ENCODE measurements at regions not wholly inside any gene's neighbourhood (a gene's known extent, or its start where the extent isn't known, plus 50 kb on each side); places are given as distances from the start of the nearest gene placed in this dataset.
"Not testable (repeated sequence)": the region's sequence is repeated elsewhere in the genome, so short reads cannot be mapped to it uniquely, and the experiment has no call there.

DNA sequence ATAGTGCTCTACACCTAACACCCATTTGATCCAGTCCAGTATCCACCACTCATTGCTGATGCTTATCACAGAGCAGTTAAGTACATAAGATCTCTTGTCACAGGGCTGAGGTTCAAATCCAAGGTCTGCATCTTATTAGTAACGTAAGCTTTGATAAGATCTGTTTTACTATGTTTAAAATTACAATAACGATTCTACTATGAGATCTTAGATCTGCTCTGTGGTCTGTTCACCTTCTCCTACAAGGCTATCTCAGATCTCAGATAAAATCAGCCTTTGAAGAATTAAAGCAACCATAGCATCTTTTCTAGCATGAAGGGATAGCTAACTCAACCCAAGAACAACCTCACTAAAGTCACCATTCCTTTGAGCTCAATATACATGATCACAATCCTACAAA is 431.0 kb upstream of the RORB start:
- in situ Hi-C loops (cut with MboI; ENCODE audit: low pct_unique_long_range_greater_than_20kb, low sequenced_read_pairs, unreplicated experiment), result no loop called here
- no peak for TF ChIP-seq CTCF (IDR thresholded peaks at IDR 0.05; ENCODE audit: extremely low read depth, insufficient read depth, missing control alignments)
- no peak for DNase-seq (ENCODE audit: low spot score)

DNA sequence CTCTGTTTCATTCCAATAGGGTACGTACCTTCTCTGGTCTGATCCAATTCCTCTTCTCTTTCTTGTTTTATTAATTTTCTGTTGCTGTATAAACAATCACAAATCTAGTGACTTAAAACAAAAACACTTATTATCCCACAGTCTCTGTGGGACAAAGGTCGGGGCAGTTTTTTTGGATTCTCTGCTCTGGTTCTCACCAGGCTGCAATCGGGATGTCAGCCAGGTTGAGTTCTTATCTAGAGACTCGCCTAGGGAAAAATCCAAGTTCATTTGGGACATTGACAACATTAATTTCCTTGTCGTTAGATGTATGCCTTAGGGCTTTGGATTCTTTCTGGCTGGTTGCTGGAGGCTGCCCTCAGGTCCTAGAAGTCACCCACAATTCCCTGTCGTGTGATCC is 430.5 kb upstream of the RORB start:
- TF ChIP-seq CTCF (IDR thresholded peaks at IDR 0.05; ENCODE audit: extremely low read depth, insufficient read depth, missing control alignments), result no peak
- in situ Hi-C loops (cut with MboI; ENCODE audit: low pct_unique_long_range_greater_than_20kb, low sequenced_read_pairs, unreplicated experiment), result no loop called here
- DNase-seq (ENCODE audit: low spot score), result no peak

DNA sequence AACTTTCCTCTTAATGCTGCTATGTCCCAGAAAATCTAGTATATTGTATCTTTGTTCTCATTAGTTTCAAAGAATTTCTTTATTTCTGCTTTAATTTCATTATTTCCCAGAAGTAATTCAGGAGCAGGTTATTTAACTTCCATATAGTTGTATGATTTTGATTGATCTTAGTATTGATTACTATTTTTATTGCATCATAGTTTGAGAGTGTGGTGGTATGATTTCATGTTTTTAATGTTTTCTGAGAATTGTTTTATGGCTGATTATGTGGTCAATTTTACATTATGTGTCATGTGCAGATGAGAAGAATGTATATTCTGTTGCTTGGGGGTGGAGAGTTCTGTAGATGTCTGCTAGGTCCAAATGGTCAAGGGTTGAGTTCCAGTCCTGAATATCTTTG is 425.6 kb upstream of the RORB start:
- no peak for DNase-seq (ENCODE audit: low spot score)

GRCh38 chr9:74073897-74074296 is 423.2 kb upstream of the RORB start:
- TF ChIP-seq CTCF (IDR thresholded peaks at IDR 0.05; ENCODE audit: extremely low read depth, insufficient read depth, missing control alignments), result no peak
- in situ Hi-C loops (cut with MboI; ENCODE audit: low pct_unique_long_range_greater_than_20kb, low sequenced_read_pairs, unreplicated experiment), result no loop called here

More for the DNA sequence above, 425.6 kb upstream of the RORB start:
- TF ChIP-seq CTCF (IDR thresholded peaks at IDR 0.05; ENCODE audit: extremely low read depth, insufficient read depth, missing control alignments), result no peak
- in situ Hi-C loops (cut with MboI; ENCODE audit: low pct_unique_long_range_greater_than_20kb, low sequenced_read_pairs, unreplicated experiment), result no loop called here

DNA sequence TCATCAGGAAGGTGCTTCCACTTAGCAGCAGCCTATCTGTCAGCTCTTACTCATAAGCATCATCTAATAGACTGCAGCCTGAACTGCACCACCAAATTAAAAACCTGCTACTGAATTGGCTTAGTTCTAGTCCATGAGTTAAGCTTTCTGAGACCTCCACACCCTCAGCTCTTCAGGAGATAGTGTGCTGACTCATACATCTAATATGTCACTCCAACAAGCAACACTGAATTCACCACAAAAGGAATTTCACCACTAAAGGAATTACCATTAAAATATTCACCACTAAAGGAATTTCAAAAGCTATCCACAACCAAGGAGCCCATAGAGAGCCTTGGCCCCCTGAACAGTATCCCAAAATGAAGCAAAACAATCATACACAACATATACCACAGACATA is 418.5 kb upstream of the RORB start:
- no peak for TF ChIP-seq CTCF (IDR thresholded peaks at IDR 0.05; ENCODE audit: extremely low read depth, insufficient read depth, missing control alignments)
- no peak for DNase-seq (ENCODE audit: low spot score)
- in situ Hi-C loops (cut with MboI; ENCODE audit: low pct_unique_long_range_greater_than_20kb, low sequenced_read_pairs, unreplicated experiment), result no loop called here

More at GRCh38 chr9:74073897-74074296, 423.2 kb upstream of the RORB start:
- DNase-seq (ENCODE audit: low spot score), result no peak

GRCh38 chr9:74080652-74081051 is 416.5 kb upstream of the RORB start:
- in situ Hi-C loops (cut with MboI; ENCODE audit: low pct_unique_long_range_greater_than_20kb, low sequenced_read_pairs, unreplicated experiment), result not testable (repeated sequence)

DNA sequence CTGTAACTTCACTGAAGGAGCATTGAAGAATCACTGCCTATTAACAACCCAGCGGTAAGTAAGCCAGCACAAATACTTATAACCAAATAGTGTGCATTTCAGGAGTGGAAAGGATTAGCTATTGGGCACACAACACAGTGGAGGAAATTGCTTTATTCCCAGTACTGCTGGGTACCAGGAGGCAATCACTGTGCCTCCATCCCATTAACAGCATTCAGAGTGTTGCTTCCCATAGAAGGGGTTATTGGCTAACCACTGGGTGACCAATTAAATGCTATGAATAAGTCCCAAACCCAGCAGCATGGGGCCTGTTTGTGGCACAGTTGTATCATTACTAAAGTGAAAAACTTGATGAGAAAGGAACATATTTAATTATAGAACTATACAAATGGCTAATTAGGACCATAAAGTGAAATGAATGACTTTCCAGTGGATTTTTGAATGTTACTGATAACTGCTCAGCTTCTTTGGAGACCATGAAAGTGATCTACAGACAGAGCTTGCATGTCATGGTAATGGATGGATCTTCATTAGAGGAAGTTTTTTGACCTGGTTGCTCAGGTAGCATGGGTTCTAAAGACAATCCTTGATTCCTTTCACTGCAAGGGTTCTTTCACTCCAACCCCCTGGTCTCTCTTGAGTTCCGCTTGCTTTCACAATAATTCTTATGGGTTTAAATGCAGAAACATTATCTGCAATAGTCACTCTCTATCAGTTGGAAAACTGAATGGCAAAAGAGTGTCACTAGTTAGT is 413.3 kb upstream of the RORB start:
- in situ Hi-C loops (cut with MboI; ENCODE audit: low pct_unique_long_range_greater_than_20kb, low sequenced_read_pairs, unreplicated experiment), result no loop called here
- DNase-seq (ENCODE audit: low spot score), result no peak
- no peak for TF ChIP-seq CTCF (IDR thresholded peaks at IDR 0.05; ENCODE audit: extremely low read depth, insufficient read depth, missing control alignments)

More at GRCh38 chr9:74080652-74081051, 416.5 kb upstream of the RORB start:
- not testable (repeated sequence) for DNase-seq (ENCODE audit: low spot score)

DNA sequence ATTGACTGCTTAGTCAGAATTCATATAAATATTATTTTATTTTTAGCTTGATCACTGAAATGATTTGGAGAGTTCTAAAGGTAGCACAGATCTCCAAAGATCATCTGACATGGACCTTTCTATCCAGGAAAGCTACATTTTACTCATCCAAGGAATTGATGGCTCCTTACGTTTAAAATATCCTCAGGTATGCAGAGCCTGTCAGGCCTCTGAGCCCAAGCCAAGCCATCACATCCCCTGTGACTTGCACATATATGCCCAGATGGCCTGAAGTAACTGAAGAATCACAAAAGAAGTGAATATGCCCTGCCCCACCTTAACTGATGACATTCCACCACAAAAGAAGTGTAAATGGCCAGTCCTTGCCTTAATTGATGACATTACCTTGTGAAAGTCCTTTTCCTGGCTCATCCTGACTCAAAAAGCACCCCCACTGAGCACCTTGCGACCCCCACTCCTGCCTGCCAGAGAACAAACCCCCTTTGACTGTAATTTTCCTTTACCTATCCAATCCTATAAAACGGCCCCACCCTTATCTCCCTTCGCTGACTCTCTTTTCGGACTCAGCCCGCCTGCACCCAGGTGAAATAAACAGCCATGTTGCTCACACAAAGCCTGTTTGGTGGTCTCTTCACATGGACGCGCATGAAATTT is 411.6 kb upstream of the RORB start:
- DNase-seq (ENCODE audit: low spot score); in situ Hi-C loops (cut with MboI; ENCODE audit: low pct_unique_long_range_greater_than_20kb, low sequenced_read_pairs, unreplicated experiment): not testable (repeated sequence)

DNA sequence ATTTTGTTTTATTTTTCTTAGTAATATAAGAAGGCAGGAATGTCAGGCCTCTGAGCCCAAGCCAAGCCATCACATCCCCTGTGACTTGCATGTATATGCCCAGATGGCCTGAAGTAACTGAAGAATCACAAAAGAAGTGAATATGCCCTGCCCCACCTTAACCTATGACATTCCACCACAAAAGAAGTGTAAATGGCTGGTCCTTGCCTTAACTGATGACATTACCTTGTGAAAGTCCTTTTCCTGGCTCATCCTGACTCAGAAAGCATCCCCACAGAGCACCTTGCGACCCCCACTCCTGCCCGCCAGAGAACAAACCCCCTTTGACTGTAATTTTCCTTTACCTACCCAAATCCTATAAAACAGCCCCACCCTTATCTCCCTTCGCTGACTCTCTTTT is 406.2 kb upstream of the RORB start:
- in situ Hi-C loops (cut with MboI; ENCODE audit: low pct_unique_long_range_greater_than_20kb, low sequenced_read_pairs, unreplicated experiment), result not testable (repeated sequence)

More for the DNA sequence above, 406.2 kb upstream of the RORB start:
- not testable (repeated sequence) for DNase-seq (ENCODE audit: low spot score)
